ENCODE measurements at regions not wholly inside any gene's neighbourhood (a gene's known extent, or its start where the extent isn't known, plus 50 kb on each side); places are given as distances from the start of the nearest gene placed in this dataset.

DNA sequence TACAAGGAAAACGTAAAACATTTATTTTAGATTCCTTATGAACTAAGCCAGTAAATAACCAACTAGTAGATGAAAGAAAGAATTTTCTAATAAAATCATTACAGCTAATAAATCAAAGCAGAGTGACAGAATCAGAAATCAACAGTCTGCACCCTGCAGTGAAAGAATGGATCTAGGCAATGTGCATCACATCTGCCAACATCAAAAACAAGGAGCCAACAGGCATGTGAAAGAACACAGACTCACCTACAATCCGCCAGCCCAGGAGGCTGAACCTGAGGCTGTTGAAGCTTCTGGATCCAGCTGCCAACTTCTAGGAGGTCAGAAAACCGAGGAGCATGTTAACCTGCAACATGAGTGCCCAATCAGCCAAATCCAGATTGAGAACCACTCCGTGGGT, 196.3 kb downstream of the SETD4 start:
- Histone ChIP-seq H3K4me2 (ENCODE audit: low read depth, low read length) (no peak overlapping the region), H3F3A (ENCODE audit: insufficient read depth, low read length) (no peaks in the 10 kb centered on the region)
- TF ChIP-seq, protein P1, sequence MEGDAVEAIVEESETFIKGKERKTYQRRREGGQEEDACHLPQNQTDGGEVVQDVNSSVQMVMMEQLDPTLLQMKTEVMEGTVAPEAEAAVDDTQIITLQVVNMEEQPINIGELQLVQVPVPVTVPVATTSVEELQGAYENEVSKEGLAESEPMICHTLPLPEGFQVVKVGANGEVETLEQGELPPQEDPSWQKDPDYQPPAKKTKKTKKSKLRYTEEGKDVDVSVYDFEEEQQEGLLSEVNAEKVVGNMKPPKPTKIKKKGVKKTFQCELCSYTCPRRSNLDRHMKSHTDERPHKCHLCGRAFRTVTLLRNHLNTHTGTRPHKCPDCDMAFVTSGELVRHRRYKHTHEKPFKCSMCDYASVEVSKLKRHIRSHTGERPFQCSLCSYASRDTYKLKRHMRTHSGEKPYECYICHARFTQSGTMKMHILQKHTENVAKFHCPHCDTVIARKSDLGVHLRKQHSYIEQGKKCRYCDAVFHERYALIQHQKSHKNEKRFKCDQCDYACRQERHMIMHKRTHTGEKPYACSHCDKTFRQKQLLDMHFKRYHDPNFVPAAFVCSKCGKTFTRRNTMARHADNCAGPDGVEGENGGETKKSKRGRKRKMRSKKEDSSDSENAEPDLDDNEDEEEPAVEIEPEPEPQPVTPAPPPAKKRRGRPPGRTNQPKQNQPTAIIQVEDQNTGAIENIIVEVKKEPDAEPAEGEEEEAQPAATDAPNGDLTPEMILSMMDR (IDR thresholded peaks at IDR 0.05; ENCODE audit: low read length), result no peak

GRCh38 chr21:35862969-35863368, 197.4 kb downstream of the SETD4 start:
- H4K20me1 ChIP-seq (ENCODE audit: insufficient read depth, low read length), result no peaks in the 10 kb centered on the region
- no peaks in the 10 kb centered on the region for H3K79me2 ChIP-seq (ENCODE audit: low read length)
- H3K4me2 ChIP-seq (ENCODE audit: low read depth, low read length), result no peak overlapping the region
- no peaks in the 10 kb centered on the region for H3F3A ChIP-seq (ENCODE audit: insufficient read depth, low read length)
- TF ChIP-seq EZH2phosphoT487 (IDR thresholded peaks at IDR 0.05; ENCODE audit: low read length) (no peak), EZH2 (optimal IDR thresholded peaks at IDR 0.05; ENCODE audit: low read depth, low read length) (no peak)
- TF ChIP-seq, protein P1 (IDR thresholded peaks at IDR 0.05; ENCODE audit: low read length), result no peak
- no peak for DNase-seq
- no peaks in the 10 kb centered on the region for H3K27me3 ChIP-seq (replicated peaks; ENCODE audit: insufficient read depth, low read length)
- H3K9me2 ChIP-seq (replicated peaks; ENCODE audit: insufficient read depth, low read length), result no peaks in the 10 kb centered on the region
- no peak overlapping the region for H2AFZ ChIP-seq (ENCODE audit: low read length)
- H3K27ac ChIP-seq (ENCODE audit: low read length), result no peak overlapping the region
- H3K36me3 ChIP-seq (replicated peaks; ENCODE audit: insufficient read depth, low read length), result no peaks in the 10 kb centered on the region
- no peaks in the 10 kb centered on the region for H3K9me3 ChIP-seq (replicated peaks; ENCODE audit: insufficient read depth, low read length)
- H3K9ac ChIP-seq (ENCODE audit: low read length), result no peak overlapping the region
- no peaks in the 10 kb centered on the region for H3K4me1 ChIP-seq (ENCODE audit: low read length)
- no peak overlapping the region for H3K4me3 ChIP-seq (ENCODE audit: low read length)

More for the DNA sequence above, 196.3 kb downstream of the SETD4 start:
- H3K4me1 ChIP-seq (ENCODE audit: low read length), result no peaks in the 10 kb centered on the region
- no peak overlapping the region for H2AFZ ChIP-seq (ENCODE audit: low read length)
- H3K36me3 ChIP-seq (replicated peaks; ENCODE audit: insufficient read depth, low read length), result no peaks in the 10 kb centered on the region
- H3K9ac ChIP-seq (ENCODE audit: low read length), result no peak overlapping the region
- H3K9me3 ChIP-seq (replicated peaks; ENCODE audit: insufficient read depth, low read length), result no peaks in the 10 kb centered on the region
- no peak overlapping the region for H3K27ac ChIP-seq (ENCODE audit: low read length)
- H4K20me1 ChIP-seq (ENCODE audit: insufficient read depth, low read length), result no peaks in the 10 kb centered on the region
- H3K9me2 ChIP-seq (replicated peaks; ENCODE audit: insufficient read depth, low read length), result no peaks in the 10 kb centered on the region
- H3K4me3 ChIP-seq (ENCODE audit: low read length), result no peak overlapping the region
- no peaks in the 10 kb centered on the region for H3K79me2 ChIP-seq (ENCODE audit: low read length)
- H3K27me3 ChIP-seq (replicated peaks; ENCODE audit: insufficient read depth, low read length), result no peaks in the 10 kb centered on the region
- DNase-seq, result no peak

DNA sequence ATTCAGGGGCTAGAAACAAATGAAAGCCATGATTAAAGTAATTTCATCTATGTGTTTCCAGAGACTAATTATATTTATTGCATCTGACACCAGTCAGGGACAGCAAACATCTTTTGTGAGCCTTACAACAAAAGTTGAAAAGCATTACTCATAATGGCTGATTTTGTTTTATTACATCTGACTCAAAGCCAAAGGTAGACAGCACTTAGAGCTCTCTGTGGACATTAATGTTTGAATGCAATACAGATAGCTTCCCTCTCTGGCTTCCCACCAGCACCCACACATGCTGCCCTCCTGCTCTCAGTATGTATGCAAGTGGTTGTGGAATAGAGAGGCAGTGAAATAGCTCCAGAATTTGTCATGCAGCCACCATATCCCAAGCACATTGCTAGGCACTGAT, 198.7 kb downstream of the SETD4 start:
- no peak overlapping the region for H3K27ac ChIP-seq (ENCODE audit: low read length)
- H3K36me3 ChIP-seq (replicated peaks; ENCODE audit: insufficient read depth, low read length), result no peaks in the 10 kb centered on the region
- no peak for DNase-seq
- no peaks in the 10 kb centered on the region for H3K4me1 ChIP-seq (ENCODE audit: low read length)
- no peaks in the 10 kb centered on the region for H3K27me3 ChIP-seq (replicated peaks; ENCODE audit: insufficient read depth, low read length)
- no peak overlapping the region for H3K4me3 ChIP-seq (ENCODE audit: low read length)
- no peak overlapping the region for H3K9ac ChIP-seq (ENCODE audit: low read length)
- TF ChIP-seq, protein P1 (IDR thresholded peaks at IDR 0.05; ENCODE audit: low read length), result no peak
- TF ChIP-seq EZH2 (optimal IDR thresholded peaks at IDR 0.05; ENCODE audit: low read depth, low read length) (no peak), EZH2phosphoT487 (IDR thresholded peaks at IDR 0.05; ENCODE audit: low read length) (no peak)
- no peak overlapping the region for H3K4me2 ChIP-seq (ENCODE audit: low read depth, low read length)
- no peaks in the 10 kb centered on the region for H4K20me1 ChIP-seq (ENCODE audit: insufficient read depth, low read length)
- no peaks in the 10 kb centered on the region for H3K9me2 ChIP-seq (replicated peaks; ENCODE audit: insufficient read depth, low read length)
- H2AFZ ChIP-seq (ENCODE audit: low read length), result no peak overlapping the region
- no peaks in the 10 kb centered on the region for H3F3A ChIP-seq (ENCODE audit: insufficient read depth, low read length)
- H3K9me3 ChIP-seq (replicated peaks; ENCODE audit: insufficient read depth, low read length), result no peaks in the 10 kb centered on the region
- H3K79me2 ChIP-seq (ENCODE audit: low read length), result no peaks in the 10 kb centered on the region
